PC-3 (cell line): ENCODE measurements at regions not wholly inside any gene's neighbourhood (a gene's known extent, or its start where the extent isn't known, plus 50 kb on each side); places are given as distances from the start of the nearest gene placed in this dataset.

ENCODE experiments used
- ATAC-seq: fragments of 200-7000 bp; cut with Tn5 transposase; 2 replicates; pipeline ENCODE4 v1.9.1; 2020; ENCODE audit warnings: mild to moderate bottlenecking, moderate library complexity
- BruUV-seq: library from RNA; stranded (reverse); fragments of 400-500 nt; replicated peaks from 2 replicates; lab custom pipeline; 2021; lab: Mats Ljungman, UMichigan
- CTCF ChIA-PET: fragments of 300-600 bp; sonication (Branson Sonifier 250); formaldehyde crosslinking; loops from one replicate; lab custom pipeline; 2022; ENCODE audit warnings: antibody characterized with exemption; lab: Charles Lee
- POLR2A ChIA-PET: fragments of 300-600 bp; sonication (Branson Sonifier 250); formaldehyde crosslinking; loops from one replicate; lab custom pipeline; 2022; ENCODE audit warnings: antibody characterized with exemption; ENCODE audit not compliant: unreplicated experiment; lab: Charles Lee
- DNase-seq: peaks from one replicate; pipeline ENCODE4 v3.0.0-alpha.2; 2015
- H2AFZ ChIP-seq: fragments of 300-600 bp; sonication (generic); 2 replicates; pipeline ENCODE4 v1.6.0; 2016; ENCODE audit warnings: antibody characterized with exemption, low read length
- H3F3A ChIP-seq: fragments of 300-600 bp; sonication (generic); one replicate; pipeline ENCODE4 v1.6.0; 2017; ENCODE audit warnings: antibody characterized with exemption, low read length, control low read depth, mild to moderate bottlenecking; ENCODE audit not compliant: unreplicated experiment
- H3K27ac ChIP-seq: fragments of 300-600 bp; sonication (generic); 2 replicates; pipeline ENCODE4 v1.5.1; 2016; ENCODE audit warnings: mild to moderate bottlenecking, low read length
- H3K27me3 ChIP-seq: fragments of 300-600 bp; sonication (generic); 2 replicates; pipeline ENCODE4 v1.6.1; 2016; ENCODE audit warnings: low read length, mixed read lengths
- H3K36me3 ChIP-seq: fragments of 300-600 bp; sonication (generic); 2 replicates; pipeline ENCODE4 v1.6.1; 2016; ENCODE audit warnings: low read depth, mixed run types, low read length, mixed read lengths
- H3K4me1 ChIP-seq: fragments of 300-600 bp; sonication (generic); 2 replicates; pipeline ENCODE4 v1.5.1; 2016; ENCODE audit warnings: low read length; ENCODE audit not compliant: insufficient read depth
- H3K4me2 ChIP-seq: fragments of 300-600 bp; sonication (generic); 2 replicates; pipeline ENCODE4 v1.6.0; 2016; ENCODE audit warnings: low read length
- H3K4me3 ChIP-seq: fragments of 300-600 bp; sonication (generic); 2 replicates; pipeline ENCODE4 v1.5.1; 2016; ENCODE audit warnings: mild to moderate bottlenecking, low read length, mixed read lengths
- H3K79me2 ChIP-seq: fragments of 300-600 bp; sonication (generic); 2 replicates; pipeline ENCODE4 v1.6.1; 2017; ENCODE audit warnings: low read length, mixed read lengths
- H3K9ac ChIP-seq: fragments of 300-600 bp; sonication (generic); 2 replicates; pipeline ENCODE4 v1.6.0; 2016; ENCODE audit warnings: mild to moderate bottlenecking, low read length
- H3K9me2 ChIP-seq: fragments of 300-600 bp; sonication (generic); replicated peaks from 2 replicates; pipeline ENCODE4 v1.6.1; 2016; ENCODE audit warnings: mixed run types, low read length, mixed read lengths
- H3K9me3 ChIP-seq: fragments of 300-600 bp; sonication (generic); 2 replicates; pipeline ENCODE4 v1.6.1; 2016; ENCODE audit warnings: low read length, mixed read lengths
- H4K20me1 ChIP-seq: fragments of 300-600 bp; sonication (generic); 2 replicates; pipeline ENCODE4 v1.6.1; 2016; ENCODE audit warnings: low read length, mixed read lengths
- EZH2 ChIP-seq: fragments of 300-600 bp; sonication (generic); IDR thresholded peaks from one replicate; pipeline ENCODE4 v1.6.1; 2017; ENCODE audit warnings: antibody characterized with exemption, mild to moderate bottlenecking, low read length; ENCODE audit not compliant: unreplicated experiment
- EZH2phosphoT487 ChIP-seq: fragments of 300-600 bp; sonication (generic); IDR thresholded peaks from 2 replicates; pipeline ENCODE4 v1.6.1; 2018; ENCODE audit warnings: mild to moderate bottlenecking, antibody characterized with exemption, low read length, borderline replicate concordance
- intact Hi-C: fragments of 100-400 bp; cut with micrococcal nuclease; formaldehyde crosslinking; loops from 2 replicates; pipeline ENCODE4 v1.9.0; 2023
- TF ChIP-seq, protein P1 (sequence below): fragments of 300-600 bp; sonication (generic); conservative IDR thresholded peaks from 2 replicates; pipeline ENCODE4 v1.5.1; 2017; ENCODE audit warnings: antibody characterized with exemption, low read depth, mild to moderate bottlenecking, low read length

DNA sequence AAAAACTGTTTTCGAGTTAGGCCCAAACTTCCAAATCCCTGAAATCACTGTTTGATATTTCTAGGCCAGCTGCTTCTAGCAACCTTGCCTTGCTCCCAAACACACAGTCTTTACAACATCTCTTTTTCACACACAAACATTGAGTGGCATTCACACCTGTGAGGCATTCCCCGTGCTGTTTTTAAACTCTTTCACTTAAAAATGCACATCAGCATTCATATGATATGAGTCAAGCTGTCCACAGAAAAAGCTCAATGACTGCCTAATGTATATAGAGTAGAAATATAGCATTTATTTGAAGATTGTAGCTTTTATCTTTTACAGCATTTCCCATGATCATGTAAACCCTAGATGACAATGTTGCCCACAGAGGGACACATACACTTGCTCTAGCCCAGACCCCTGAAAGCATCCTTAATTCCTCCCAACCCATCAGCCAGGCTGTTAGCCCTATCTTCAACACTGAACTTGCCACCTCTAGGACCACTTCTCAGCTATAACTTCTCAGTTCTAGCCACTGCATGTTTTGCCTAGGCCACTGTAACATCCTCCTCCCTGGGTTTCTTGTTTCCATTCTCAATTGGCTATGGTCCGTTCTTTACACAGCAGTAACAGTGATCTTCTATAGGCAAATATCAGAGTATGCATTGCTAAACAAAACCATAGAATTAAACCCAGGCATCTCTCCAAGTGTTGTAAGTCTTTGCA lies 782.6 kb downstream of the DIPK2A start:
- intact Hi-C loops: no loop called here
- no peak for TF ChIP-seq EZH2phosphoT487
- TF ChIP-seq, protein P1, sequence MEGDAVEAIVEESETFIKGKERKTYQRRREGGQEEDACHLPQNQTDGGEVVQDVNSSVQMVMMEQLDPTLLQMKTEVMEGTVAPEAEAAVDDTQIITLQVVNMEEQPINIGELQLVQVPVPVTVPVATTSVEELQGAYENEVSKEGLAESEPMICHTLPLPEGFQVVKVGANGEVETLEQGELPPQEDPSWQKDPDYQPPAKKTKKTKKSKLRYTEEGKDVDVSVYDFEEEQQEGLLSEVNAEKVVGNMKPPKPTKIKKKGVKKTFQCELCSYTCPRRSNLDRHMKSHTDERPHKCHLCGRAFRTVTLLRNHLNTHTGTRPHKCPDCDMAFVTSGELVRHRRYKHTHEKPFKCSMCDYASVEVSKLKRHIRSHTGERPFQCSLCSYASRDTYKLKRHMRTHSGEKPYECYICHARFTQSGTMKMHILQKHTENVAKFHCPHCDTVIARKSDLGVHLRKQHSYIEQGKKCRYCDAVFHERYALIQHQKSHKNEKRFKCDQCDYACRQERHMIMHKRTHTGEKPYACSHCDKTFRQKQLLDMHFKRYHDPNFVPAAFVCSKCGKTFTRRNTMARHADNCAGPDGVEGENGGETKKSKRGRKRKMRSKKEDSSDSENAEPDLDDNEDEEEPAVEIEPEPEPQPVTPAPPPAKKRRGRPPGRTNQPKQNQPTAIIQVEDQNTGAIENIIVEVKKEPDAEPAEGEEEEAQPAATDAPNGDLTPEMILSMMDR: no peak
- CTCF ChIA-PET: no interaction called here

DNA sequence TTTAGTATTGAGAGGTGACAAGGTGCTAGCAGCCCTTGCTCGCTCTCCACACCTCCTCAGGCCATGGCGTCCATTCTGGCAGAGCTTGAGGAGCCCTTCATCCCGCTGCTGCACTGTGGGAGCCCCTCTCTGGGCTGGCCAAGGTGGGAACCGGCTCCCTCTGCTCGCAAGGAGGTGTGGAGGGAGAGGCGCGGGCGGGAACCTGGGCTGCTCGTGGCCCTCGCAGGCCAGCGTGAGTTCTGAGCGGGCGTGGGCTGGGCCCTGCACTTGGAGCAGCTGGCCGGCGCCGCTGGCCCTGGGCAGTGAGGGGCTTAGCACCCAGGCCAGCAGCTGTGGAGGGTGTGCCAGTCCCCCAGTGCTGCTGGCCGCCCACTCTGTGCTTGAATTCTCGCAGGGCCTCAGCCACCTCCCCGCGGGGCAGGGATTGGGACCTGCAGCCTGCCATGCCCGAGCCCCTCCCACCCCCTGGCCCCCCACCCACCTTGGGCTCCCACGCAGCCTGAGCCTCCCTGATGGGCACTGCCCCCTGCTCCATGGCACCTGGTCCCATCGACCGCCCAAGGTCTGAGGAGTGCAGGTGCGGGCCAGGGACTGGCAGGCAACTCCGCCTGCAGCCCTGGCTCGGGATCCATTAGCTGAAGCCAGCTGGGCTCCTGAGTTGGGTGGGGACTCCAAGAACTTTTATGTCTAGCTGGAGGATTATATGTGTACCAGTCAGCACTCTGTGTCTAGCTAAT lies 785.2 kb downstream of the DIPK2A start:
- Histone ChIP-seq H3K9ac (no peak overlapping the region), H3K27ac (no peak overlapping the region), H4K20me1 (no peaks in the 10 kb centered on the region), H3K79me2 (no peaks in the 10 kb centered on the region), H3K9me2 (no peaks in the 10 kb centered on the region), H3K4me1 (no peaks in the 10 kb centered on the region), H3K4me3 (no peak overlapping the region), H2AFZ (no peak overlapping the region), H3K4me2 (no peak overlapping the region), H3K27me3 (no peaks in the 10 kb centered on the region), H3K36me3 (no peaks in the 10 kb centered on the region), H3F3A (no peaks in the 10 kb centered on the region), H3K9me3 (no peaks in the 10 kb centered on the region)
- DNase-seq (no peak), ATAC-seq (no peak)
- ChIA-PET POLR2A (no interaction called here), CTCF (no interaction called here)
- no TSS peak for BruUV-seq
- TF ChIP-seq, protein P1: no peak
- no peak for TF ChIP-seq EZH2phosphoT487
- TF ChIP-seq EZH2: no peak
- intact Hi-C loops: no loop called here

More for the DNA sequence above, 782.6 kb downstream of the DIPK2A start:
- Histone ChIP-seq H4K20me1 (no peaks in the 10 kb centered on the region), H3K79me2 (no peaks in the 10 kb centered on the region), H3K9me2 (no peaks in the 10 kb centered on the region), H3K9ac (no peak overlapping the region), H3K4me3 (no peak overlapping the region), H3F3A (no peaks in the 10 kb centered on the region), H2AFZ (no peak overlapping the region), H3K27ac (no peak overlapping the region), H3K36me3 (no peaks in the 10 kb centered on the region), H3K9me3 (no peaks in the 10 kb centered on the region), H3K4me2 (no peak overlapping the region), H3K4me1 (no peaks in the 10 kb centered on the region), H3K27me3 (no peaks in the 10 kb centered on the region)
- no TSS peak for BruUV-seq
- no peak for DNase-seq
- POLR2A ChIA-PET: no interaction called here
- ATAC-seq: no peak

DNA sequence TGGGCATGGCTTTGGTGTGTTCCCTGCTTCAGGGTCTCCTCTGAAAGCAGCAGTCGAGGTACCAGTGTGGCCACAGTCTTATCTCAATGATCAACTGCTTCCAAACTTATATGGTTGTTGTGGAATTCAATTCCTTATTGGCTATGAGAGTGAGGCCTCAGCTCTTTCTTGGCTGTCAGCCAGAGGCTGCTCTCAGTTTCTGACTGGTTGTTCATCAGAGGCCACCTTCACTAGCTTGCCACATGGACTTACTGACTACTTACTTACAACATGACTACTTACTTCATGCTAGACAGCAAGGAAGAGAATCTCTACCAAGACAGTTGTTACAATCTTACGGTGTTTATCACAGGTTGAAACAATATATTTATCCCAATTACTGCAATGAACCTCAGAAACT lies 789.2 kb downstream of the DIPK2A start:
- Histone ChIP-seq H3K9me3 (no peaks in the 10 kb centered on the region), H3K4me3 (no peak overlapping the region), H3K79me2 (no peaks in the 10 kb centered on the region), H3K9me2 (no peaks in the 10 kb centered on the region), H3K27ac (no peak overlapping the region), H3K27me3 (no peaks in the 10 kb centered on the region), H3K36me3 (no peaks in the 10 kb centered on the region), H3K4me2 (no peak overlapping the region), H3K4me1 (no peaks in the 10 kb centered on the region), H4K20me1 (no peaks in the 10 kb centered on the region), H3K9ac (no peak overlapping the region), H3F3A (no peaks in the 10 kb centered on the region), H2AFZ (no peak overlapping the region)
- ATAC-seq (no peak), DNase-seq (no peak)
- TF ChIP-seq EZH2phosphoT487 (no peak), EZH2 (no peak)
- TF ChIP-seq, protein P1: no peak
- BruUV-seq: no TSS peak
- ChIA-PET CTCF (no interaction called here), POLR2A (no interaction called here)
- intact Hi-C loops: loop anchor here (10.0 kb wide), 1 partner anchor 276 kb away; no protein-coding TSS in a partner anchor
